ENCODE measurements at regions not wholly inside any gene's neighbourhood (a gene's known extent, or its start where the extent isn't known, plus 50 kb on each side); places are given as distances from the start of the nearest gene placed in this dataset.

- H3K9me3 ChIP-seq (ENCODE audit: low read length), result no peaks in the 10 kb centered on the region
- no peaks in the 10 kb centered on the region for H4K20me1 ChIP-seq (ENCODE audit: insufficient read depth)
- no peak overlapping the region for H2AFZ ChIP-seq (ENCODE audit: low read depth, low read length)
- no peaks in the 10 kb centered on the region for H3K9me2 ChIP-seq (ENCODE audit: insufficient read depth, low read length)
- no peaks in the 10 kb centered on the region for H3K36me3 ChIP-seq (ENCODE audit: insufficient read depth, low read length)
- H3F3A ChIP-seq (ENCODE audit: insufficient read depth, low read length, poor library complexity, severe bottlenecking), result no peaks in the 10 kb centered on the region
- H3K4me2 ChIP-seq (ENCODE audit: low read length), result no peak overlapping the region
- no peaks in the 10 kb centered on the region for H3K27me3 ChIP-seq (ENCODE audit: insufficient read depth, low read depth, low read length)
- no peak overlapping the region for H3K27ac ChIP-seq (ENCODE audit: low read length)
- no peak overlapping the region for H3K4me3 ChIP-seq (ENCODE audit: low read length)
- H3K9ac ChIP-seq (ENCODE audit: low read length), result no peak overlapping the region
- H3K79me2 ChIP-seq (replicated peaks; ENCODE audit: insufficient read depth, low read length), result no peaks in the 10 kb centered on the region
- TF ChIP-seq TAF1 (IDR thresholded peaks at IDR 0.05; ENCODE audit: low read depth), result no peak
Observed at GRCh38 chr11:116426761-116427160, 346.0 kb downstream of the BUD13 start.

DNA sequence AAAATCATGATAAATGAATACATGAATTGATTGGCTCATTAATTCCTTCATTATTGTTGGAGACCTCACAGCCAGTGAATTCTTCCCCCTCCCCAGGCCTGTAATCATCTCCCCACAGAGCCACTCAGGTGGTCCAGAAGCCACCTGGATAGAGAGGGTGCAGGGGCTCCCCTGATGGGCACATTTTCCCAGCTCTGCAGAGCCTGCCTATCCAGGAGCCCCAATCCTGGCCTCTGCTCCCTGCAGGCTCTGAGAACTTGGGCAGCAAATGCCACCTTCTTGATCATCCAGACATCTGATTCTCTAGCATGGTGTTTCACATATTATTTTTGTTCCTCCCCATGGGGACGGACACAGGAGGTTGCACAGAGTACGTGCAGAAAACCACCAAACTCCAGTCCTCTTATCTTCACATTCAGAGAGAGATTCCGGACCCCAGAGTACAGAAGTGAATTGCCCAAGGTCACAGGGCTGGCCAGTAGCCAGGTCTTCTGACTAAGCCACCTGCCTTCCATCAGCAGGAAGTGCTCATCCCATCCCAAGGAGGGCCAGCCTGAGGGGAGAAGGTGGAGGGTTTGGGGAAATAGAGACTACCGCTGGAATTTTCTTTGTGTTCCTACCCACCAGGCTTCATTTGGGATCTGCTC is 348.0 kb downstream of the BUD13 start:
- H3K9me2 ChIP-seq (ENCODE audit: insufficient read depth, low read length), result no peaks in the 10 kb centered on the region
- H3K9me3 ChIP-seq (ENCODE audit: low read length), result peaks cover 4% of the 10 kb centered on the region
- H3F3A ChIP-seq (ENCODE audit: insufficient read depth, low read length, poor library complexity, severe bottlenecking), result no peaks in the 10 kb centered on the region
- H2AFZ ChIP-seq (ENCODE audit: low read depth, low read length), result no peak overlapping the region
- H3K27me3 ChIP-seq (ENCODE audit: insufficient read depth, low read depth, low read length), result no peaks in the 10 kb centered on the region
- H3K79me2 ChIP-seq (replicated peaks; ENCODE audit: insufficient read depth, low read length), result no peaks in the 10 kb centered on the region
- H4K20me1 ChIP-seq (ENCODE audit: insufficient read depth), result no peaks in the 10 kb centered on the region
- H3K4me2 ChIP-seq (ENCODE audit: low read length), result no peak overlapping the region
- H3K27ac ChIP-seq (ENCODE audit: low read length), result no peak overlapping the region
- TF ChIP-seq MXI1 (conservative IDR thresholded peaks at IDR 0.05; ENCODE audit: poor library complexity, severe bottlenecking) (no peak), EP300 (conservative IDR thresholded peaks at IDR 0.05; ENCODE audit: poor library complexity, severe bottlenecking) (no peak), EZH2 (IDR thresholded peaks at IDR 0.05; ENCODE audit: borderline replicate concordance, insufficient read depth, low read length, poor library complexity, severe bottlenecking) (no peak), SMC3 (conservative IDR thresholded peaks at IDR 0.05; ENCODE audit: poor library complexity) (no peak), POLR2AphosphoS5 (IDR thresholded peaks at IDR 0.05) (no peak), TAF1 (IDR thresholded peaks at IDR 0.05; ENCODE audit: low read depth) (no peak), RAD21 (conservative IDR thresholded peaks at IDR 0.05) (no peak)
- TF ChIP-seq, protein P1, sequence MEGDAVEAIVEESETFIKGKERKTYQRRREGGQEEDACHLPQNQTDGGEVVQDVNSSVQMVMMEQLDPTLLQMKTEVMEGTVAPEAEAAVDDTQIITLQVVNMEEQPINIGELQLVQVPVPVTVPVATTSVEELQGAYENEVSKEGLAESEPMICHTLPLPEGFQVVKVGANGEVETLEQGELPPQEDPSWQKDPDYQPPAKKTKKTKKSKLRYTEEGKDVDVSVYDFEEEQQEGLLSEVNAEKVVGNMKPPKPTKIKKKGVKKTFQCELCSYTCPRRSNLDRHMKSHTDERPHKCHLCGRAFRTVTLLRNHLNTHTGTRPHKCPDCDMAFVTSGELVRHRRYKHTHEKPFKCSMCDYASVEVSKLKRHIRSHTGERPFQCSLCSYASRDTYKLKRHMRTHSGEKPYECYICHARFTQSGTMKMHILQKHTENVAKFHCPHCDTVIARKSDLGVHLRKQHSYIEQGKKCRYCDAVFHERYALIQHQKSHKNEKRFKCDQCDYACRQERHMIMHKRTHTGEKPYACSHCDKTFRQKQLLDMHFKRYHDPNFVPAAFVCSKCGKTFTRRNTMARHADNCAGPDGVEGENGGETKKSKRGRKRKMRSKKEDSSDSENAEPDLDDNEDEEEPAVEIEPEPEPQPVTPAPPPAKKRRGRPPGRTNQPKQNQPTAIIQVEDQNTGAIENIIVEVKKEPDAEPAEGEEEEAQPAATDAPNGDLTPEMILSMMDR (IDR thresholded peaks at IDR 0.05; ENCODE audit: poor library complexity, severe bottlenecking), result no peak
- TF ChIP-seq, protein P2, sequence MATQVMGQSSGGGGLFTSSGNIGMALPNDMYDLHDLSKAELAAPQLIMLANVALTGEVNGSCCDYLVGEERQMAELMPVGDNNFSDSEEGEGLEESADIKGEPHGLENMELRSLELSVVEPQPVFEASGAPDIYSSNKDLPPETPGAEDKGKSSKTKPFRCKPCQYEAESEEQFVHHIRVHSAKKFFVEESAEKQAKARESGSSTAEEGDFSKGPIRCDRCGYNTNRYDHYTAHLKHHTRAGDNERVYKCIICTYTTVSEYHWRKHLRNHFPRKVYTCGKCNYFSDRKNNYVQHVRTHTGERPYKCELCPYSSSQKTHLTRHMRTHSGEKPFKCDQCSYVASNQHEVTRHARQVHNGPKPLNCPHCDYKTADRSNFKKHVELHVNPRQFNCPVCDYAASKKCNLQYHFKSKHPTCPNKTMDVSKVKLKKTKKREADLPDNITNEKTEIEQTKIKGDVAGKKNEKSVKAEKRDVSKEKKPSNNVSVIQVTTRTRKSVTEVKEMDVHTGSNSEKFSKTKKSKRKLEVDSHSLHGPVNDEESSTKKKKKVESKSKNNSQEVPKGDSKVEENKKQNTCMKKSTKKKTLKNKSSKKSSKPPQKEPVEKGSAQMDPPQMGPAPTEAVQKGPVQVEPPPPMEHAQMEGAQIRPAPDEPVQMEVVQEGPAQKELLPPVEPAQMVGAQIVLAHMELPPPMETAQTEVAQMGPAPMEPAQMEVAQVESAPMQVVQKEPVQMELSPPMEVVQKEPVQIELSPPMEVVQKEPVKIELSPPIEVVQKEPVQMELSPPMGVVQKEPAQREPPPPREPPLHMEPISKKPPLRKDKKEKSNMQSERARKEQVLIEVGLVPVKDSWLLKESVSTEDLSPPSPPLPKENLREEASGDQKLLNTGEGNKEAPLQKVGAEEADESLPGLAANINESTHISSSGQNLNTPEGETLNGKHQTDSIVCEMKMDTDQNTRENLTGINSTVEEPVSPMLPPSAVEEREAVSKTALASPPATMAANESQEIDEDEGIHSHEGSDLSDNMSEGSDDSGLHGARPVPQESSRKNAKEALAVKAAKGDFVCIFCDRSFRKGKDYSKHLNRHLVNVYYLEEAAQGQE (IDR thresholded peaks at IDR 0.05; ENCODE audit: borderline replicate concordance), result no peak
- no peaks in the 10 kb centered on the region for H3K36me3 ChIP-seq (ENCODE audit: insufficient read depth, low read length)
- H3K9ac ChIP-seq (ENCODE audit: low read length), result no peak overlapping the region
- H3K4me3 ChIP-seq (ENCODE audit: low read length), result no peak overlapping the region

Measured in neural cell (in vitro differentiated cells).